Hematopoietic multipotent progenitor cell treated with erythropoietin and hydrocortisone succinate and interleukin-3 and kit ligand, for 6 days (in vitro differentiated cells): ENCODE measurements at regions not wholly inside any gene's neighbourhood (a gene's known extent, or its start where the extent isn't known, plus 50 kb on each side); places are given as distances from the start of the nearest gene placed in this dataset.

Source experiments
- DNase-seq: peaks from one replicate; pipeline ENCODE4 v3.0.0-alpha.2; 2015

DNA sequence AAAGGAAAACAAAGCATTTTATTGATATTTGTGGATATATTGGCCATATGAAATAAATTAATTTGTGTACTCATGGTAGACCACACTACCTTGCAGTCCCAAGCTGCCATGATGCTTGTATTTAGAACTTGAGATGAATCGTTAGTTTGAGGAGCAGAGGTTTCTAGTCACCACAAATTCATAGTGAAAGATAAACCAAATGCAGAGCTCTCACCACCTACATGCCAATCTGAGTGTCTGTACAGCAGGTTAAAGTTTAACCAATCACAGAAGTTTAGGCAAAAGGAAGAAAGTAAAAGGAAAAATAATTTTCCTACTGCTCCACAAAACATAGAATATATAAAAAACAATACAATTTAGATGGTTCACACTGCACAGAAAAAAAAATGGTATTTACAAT, 163.6 kb upstream of the FTMT start:
- DNase-seq = no peak

DNA sequence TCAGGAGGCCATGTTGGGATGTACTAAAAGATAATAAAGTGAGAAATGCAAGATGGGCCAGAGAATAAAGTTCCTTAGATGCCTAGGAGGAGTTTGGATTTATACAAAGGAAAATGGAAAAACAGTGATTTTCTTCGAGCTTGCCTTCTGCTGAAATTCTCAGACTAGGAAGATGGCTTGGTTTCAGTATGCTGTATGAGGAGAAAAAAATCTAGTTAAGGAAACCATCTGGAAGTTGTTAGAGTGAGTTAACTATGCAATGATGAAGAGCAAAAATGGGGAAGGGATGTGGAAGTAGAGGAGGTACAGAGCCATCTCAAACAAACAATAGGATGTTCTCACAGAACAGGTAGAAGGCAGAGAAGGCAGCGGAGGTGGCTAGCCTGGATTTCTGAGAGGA, 162.9 kb upstream of the FTMT start:
- DNase-seq = no peak

- peak; percentile 89 for DNase-seq
Measured at GRCh38 chr5:121691478-121691877, 160.2 kb upstream of the FTMT start.

DNA sequence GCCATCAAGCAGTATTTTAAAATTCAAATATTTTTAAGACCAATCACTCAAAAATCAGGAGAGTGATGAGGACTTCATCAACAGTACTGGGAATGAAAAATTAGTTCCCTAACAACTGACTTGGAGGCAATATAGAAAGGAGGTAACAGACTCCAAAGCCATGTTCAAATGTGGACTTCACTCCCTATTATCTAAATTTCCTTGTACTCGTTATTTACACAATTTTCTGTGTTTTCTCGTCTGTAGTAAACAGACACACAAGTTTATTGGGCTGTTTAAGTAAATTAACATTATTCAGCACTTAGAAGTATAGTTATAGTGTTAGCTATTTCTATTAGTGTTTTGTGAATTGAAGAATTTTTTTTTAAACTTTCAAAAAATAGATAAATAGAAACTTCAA, 159.5 kb upstream of the FTMT start:
- no peak for DNase-seq

- peak; percentile 12 for DNase-seq
Measured at GRCh38 chr5:121693864-121694263, 157.8 kb upstream of the FTMT start.

DNA sequence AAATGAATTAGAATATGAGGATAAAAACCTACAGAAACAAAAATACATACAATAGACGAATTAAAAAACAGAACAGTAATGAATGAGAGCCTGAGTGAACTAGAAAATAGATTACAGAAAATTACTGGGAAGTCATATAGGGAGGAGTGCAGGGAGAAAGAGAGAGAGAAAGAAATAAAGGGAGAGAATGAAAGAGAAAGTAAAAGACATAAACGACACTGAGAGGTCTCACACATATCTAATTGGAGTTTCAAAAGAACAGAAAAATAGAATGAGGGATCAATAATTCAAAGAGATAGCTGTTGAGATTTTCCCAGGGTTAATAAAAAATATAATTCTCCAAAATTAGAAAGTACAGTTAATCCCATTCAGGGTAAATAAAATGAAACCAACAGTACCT, 156.4 kb upstream of the FTMT start:
- no peak for DNase-seq

GRCh38 chr5:121698690-121699089, 153.0 kb upstream of the FTMT start:
- peak; percentile 69 for DNase-seq

DNA sequence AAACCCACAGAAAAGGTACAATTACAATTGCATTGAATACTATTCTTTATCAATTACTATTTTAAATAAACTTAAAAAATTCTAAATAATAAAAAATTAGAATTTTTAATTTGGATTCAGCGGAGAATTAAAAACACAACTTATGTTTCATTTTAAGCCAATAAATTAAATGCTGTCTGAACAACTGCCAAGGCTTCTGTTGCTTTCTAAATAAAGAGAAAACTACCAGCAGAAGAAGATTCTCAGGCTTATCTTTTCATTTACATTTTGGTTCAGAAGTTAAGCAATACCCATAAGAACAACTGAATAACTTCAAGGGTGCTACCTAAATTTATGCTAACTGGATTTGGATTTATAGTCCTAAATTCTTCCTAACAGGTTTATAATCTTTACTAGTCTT, 150.0 kb upstream of the FTMT start:
- no peak for DNase-seq

DNA sequence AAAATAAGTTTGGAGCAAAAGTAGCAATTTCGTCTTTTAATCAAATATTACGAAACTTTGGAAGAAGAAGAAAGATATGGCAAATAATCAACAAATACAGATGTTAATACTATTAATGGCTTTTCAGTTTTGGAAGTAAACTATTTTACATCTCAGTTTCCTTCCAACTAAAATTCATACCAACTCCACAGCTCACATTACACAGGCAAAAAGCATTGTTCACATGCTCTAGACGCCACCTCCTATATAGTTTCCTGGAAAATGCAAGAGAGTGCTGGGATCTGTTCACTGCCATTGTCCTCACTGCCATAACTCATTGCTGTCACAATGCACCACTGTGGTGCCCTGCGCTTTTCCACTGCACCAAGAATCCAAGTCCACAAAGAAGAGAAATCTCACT, 149.0 kb upstream of the FTMT start:
- DNase-seq = no peak

- DNase-seq = no peak
Measured at GRCh38 chr5:121704291-121704690, 147.4 kb upstream of the FTMT start.

DNA sequence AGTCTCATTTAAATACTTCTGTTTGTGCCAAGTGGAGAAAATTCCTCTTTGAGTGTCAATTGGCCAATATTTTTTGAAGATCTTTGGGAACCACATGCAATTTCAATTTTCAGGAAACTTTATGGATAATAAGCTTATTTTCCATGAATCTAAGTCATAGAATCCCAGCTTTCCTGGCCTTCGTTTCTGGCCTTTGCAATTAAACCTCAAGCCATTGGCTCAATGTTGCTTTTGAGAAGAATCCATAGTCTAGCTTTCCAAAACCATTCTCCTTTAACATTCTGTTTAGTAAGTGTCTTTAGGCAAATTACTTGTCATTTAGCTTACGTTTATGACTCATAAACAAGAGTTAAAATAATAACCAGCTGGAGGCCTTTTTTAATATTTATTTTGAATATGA, 145.0 kb upstream of the FTMT start:
- DNase-seq = no peak

DNA sequence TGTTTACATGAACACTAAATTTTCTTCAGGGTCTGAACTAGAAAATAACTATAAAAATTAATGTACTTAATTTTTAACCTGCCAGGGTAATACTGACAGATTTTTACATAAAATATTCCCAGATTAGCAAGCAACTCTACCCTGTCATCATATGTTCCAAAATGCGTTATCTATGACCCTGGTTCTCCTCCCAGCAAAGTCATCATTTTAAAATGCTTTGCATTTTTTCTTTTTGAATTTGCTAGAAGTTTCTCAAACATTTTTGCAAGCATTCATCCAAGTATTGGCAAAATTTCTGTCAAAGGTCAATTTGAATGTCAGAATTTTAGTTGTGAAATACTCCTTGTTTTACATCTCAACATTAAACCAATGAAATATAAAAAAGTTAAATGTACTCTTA, 144.5 kb upstream of the FTMT start:
- no peak for DNase-seq

GRCh38 chr5:121711416-121711815, 140.3 kb upstream of the FTMT start:
- DNase-seq = no peak

DNA sequence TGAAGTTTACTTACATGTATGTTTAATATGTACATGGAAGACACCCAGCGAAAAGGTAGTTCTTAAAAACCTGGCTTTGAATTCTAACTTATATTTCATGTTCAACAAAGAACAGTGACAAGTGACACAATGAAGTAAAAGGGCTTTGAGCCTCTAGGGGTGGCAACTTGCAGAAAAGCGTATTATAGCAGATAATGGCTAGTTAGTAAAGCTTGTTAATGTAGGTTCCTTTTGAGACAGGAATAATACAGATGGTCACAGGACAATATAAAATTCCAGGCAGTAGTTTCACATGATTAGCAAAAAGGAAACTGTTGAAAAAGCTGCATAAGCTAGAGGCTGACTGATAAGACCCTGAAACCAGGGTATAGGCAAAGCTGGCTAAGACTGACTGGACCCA, 132.4 kb upstream of the FTMT start:
- no peak for DNase-seq

GRCh38 chr5:121725450-121725849, 126.2 kb upstream of the FTMT start:
- DNase-seq = no peak

- no peak for DNase-seq
Measured at GRCh38 chr5:121726991-121727390, 124.7 kb upstream of the FTMT start.

DNA sequence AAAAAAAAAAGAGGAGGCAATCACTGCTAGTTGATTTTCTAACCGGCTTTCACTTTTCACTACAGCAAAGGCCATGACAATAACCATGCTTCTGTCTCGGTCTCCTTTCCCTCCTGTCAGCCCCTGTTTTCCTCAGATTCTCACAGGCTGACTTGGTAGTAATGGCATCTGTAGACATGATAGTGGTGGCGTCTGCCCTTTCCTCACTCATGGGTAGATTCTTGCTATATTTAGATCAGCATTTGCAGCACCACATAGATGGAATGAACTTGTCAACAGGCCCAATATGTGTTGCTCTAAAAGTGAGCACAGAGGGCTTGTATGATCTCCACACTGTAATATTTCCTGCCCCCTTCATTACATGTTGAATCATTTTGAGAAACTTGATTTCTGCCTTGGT, 120.3 kb upstream of the FTMT start:
- no peak for DNase-seq

DNA sequence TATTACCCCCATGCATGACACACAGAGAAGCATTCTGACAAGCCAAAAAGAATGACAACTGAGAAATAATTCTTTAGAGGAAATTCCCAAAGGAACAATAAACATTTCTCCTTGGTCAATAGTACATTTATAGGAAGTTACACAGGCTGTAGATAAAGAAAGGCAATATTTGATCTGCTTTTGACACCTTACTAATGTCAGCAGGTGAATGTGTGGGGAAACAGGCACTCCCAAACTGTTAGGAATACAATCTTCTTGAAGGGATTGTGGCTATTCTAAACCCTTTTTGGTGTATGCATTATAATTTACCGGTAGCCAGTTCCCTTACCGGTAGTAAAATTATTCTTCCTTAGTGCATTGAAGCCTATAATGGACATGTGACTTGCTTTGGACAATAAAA, 116.1 kb upstream of the FTMT start:
- DNase-seq = no peak

DNA sequence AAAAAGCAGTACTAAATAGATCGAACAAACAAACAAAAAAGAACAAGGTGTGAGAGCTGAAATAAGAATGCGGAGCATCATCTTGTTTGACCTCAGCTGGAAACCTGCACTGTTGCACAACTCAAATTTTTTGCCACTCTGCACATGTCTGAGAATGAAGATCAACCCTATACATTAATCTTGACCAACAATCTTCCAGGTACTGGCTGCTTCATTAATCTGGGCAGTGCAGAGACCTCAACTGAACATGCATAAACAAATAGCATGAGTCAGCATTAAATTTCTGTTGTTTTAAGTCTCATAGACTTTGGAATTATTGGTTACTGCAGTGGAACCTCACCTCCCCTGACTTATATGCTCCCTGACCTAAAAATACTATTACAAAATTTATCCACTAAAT, 114.6 kb upstream of the FTMT start:
- DNase-seq = peak; percentile 41

- no peak for DNase-seq
Measured at GRCh38 chr5:121741156-121741555, 110.5 kb upstream of the FTMT start.

- no peak for DNase-seq
Measured at GRCh38 chr5:121744577-121744976, 107.1 kb upstream of the FTMT start.

- no peak for DNase-seq
Measured at GRCh38 chr5:121745407-121745806, 106.3 kb upstream of the FTMT start.

DNA sequence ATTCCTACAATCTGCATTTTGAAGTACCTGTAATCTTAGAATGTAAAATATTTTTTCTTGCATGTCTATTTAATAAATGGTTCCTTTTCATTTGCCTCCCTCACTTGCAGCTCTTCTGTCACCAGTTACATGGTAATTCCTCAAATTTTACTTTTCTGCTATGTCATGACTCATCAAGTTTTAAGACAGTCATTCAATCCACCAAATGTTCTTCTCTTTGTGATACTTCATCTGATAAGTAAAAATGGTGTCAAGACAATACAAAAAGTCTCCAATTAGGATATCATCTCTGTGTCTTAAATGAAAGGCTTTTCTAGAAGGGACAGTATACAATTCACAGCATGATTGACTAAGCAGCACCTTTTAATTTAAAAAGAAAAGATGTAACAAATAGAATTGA, 104.9 kb upstream of the FTMT start:
- DNase-seq = peak; percentile 18

DNA sequence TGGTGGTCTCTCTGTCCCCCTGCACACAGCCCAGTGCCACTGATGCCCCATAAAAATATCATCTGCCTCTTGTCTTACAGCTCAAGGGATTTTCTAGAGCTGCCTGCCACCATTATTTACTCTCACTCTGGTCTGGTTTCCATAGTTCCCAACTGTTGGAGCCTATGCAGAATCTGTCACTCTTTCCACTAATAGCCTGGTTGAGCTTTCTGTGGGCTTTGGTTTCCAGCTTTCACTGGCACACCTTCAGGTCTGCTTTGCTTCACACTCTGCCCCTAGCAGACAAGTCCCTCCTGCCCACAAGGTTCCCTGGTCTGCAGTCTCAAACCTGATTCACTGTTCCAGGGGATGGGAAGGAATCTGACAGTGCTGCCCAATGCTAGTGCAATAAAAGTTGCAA, 103.0 kb upstream of the FTMT start:
- no peak for DNase-seq

- no peak for DNase-seq
Measured at GRCh38 chr5:121752149-121752548, 99.5 kb upstream of the FTMT start.

DNA sequence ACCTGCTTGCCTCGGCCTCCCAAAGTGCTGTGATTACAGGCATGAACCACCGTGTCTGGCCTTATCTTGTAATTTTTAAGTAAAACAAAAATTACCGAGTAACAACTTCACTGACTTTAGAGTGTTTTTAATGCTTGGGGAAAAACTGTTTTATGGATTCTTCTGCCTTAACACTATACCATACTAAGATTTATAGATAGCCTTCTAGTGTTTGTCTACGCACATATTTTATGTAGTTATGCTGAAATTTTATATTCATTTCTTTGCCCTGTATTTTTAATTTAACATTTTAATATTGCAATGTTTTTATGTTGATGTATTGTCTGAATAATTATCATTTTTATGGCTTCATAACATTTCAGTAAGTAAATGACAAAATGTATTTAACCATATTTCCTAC, 96.4 kb upstream of the FTMT start:
- no peak for DNase-seq
